ENCODE measurements at regions not wholly inside any gene's neighbourhood (a gene's known extent, or its start where the extent isn't known, plus 50 kb on each side); places are given as distances from the start of the nearest gene placed in this dataset.

GRCh38 chr6:98215531-98215930 lies 618.8 kb upstream of the POU3F2 start:
- Histone ChIP-seq H3K36me3 (ENCODE audit: control insufficient read depth, low read length) (no peaks in the 10 kb centered on the region), H3K27ac (ENCODE audit: low read depth, low read length) (no peak overlapping the region), H3K4me3 (ENCODE audit: low read length) (no peak overlapping the region), H4K20me1 (ENCODE audit: control insufficient read depth, insufficient read depth, low read depth, low read length) (no peaks in the 10 kb centered on the region), H3K4me2 (ENCODE audit: low read length) (no peak overlapping the region), H3F3A (ENCODE audit: control insufficient read depth, insufficient read depth) (no peaks in the 10 kb centered on the region), H3K9me3 (ENCODE audit: control insufficient read depth, insufficient read depth, low read length) (no peaks in the 10 kb centered on the region), H3K4me1 (ENCODE audit: control insufficient read depth, low read length) (no peaks in the 10 kb centered on the region), H3K9me2 (replicated peaks; ENCODE audit: control insufficient read depth, low read length) (no peaks in the 10 kb centered on the region), H3K79me2 (ENCODE audit: control insufficient read depth, low read length) (no peaks in the 10 kb centered on the region), H3K27me3 (ENCODE audit: control insufficient read depth, low read length) (no peaks in the 10 kb centered on the region)
- TF ChIP-seq, protein P1, sequence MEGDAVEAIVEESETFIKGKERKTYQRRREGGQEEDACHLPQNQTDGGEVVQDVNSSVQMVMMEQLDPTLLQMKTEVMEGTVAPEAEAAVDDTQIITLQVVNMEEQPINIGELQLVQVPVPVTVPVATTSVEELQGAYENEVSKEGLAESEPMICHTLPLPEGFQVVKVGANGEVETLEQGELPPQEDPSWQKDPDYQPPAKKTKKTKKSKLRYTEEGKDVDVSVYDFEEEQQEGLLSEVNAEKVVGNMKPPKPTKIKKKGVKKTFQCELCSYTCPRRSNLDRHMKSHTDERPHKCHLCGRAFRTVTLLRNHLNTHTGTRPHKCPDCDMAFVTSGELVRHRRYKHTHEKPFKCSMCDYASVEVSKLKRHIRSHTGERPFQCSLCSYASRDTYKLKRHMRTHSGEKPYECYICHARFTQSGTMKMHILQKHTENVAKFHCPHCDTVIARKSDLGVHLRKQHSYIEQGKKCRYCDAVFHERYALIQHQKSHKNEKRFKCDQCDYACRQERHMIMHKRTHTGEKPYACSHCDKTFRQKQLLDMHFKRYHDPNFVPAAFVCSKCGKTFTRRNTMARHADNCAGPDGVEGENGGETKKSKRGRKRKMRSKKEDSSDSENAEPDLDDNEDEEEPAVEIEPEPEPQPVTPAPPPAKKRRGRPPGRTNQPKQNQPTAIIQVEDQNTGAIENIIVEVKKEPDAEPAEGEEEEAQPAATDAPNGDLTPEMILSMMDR (IDR thresholded peaks at IDR 0.05; ENCODE audit: low read depth, low read length, poor library complexity, severe bottlenecking), result no peak
- TF ChIP-seq EZH2phosphoT487 (IDR thresholded peaks at IDR 0.05; ENCODE audit: borderline replicate concordance, low read length), result no peak

DNA sequence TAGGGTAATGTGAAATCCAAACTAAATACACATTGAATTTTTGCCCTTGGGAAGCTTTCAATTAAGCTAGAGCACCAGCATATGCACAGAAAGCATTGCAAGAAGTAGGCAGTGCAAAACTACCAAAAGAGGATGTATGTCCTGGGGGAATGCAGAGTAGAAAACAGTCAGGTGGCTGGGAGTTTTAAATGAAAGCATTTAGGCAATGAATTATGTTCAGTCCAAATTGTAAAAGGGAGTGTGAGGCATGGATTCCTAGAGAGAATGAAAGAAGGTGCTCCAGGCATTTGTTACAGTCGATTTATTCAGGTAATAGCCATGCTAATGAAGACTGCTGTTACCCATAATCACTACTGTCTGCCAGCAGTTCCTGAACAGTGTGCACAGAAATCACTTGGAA lies 604.1 kb upstream of the POU3F2 start:
- Histone ChIP-seq H3K4me3 (ENCODE audit: low read length) (no peak overlapping the region), H3F3A (ENCODE audit: control insufficient read depth, insufficient read depth) (no peaks in the 10 kb centered on the region), H3K9me2 (replicated peaks; ENCODE audit: control insufficient read depth, low read length) (no peaks in the 10 kb centered on the region), H3K4me2 (ENCODE audit: low read length) (no peak overlapping the region), H3K36me3 (ENCODE audit: control insufficient read depth, low read length) (no peaks in the 10 kb centered on the region), H3K27ac (ENCODE audit: low read depth, low read length) (no peak overlapping the region), H3K79me2 (ENCODE audit: control insufficient read depth, low read length) (no peaks in the 10 kb centered on the region), H4K20me1 (ENCODE audit: control insufficient read depth, insufficient read depth, low read depth, low read length) (no peaks in the 10 kb centered on the region), H3K27me3 (ENCODE audit: control insufficient read depth, low read length) (no peaks in the 10 kb centered on the region), H3K4me1 (ENCODE audit: control insufficient read depth, low read length) (no peaks in the 10 kb centered on the region), H3K9me3 (ENCODE audit: control insufficient read depth, insufficient read depth, low read length) (no peaks in the 10 kb centered on the region)
- TF ChIP-seq, protein P1 (IDR thresholded peaks at IDR 0.05; ENCODE audit: low read depth, low read length, poor library complexity, severe bottlenecking), result no peak
- TF ChIP-seq EZH2phosphoT487 (IDR thresholded peaks at IDR 0.05; ENCODE audit: borderline replicate concordance, low read length), result no peak

- TF ChIP-seq, protein P1 (IDR thresholded peaks at IDR 0.05; ENCODE audit: low read depth, low read length, poor library complexity, severe bottlenecking), result no peak
- no peak for TF ChIP-seq EZH2phosphoT487 (IDR thresholded peaks at IDR 0.05; ENCODE audit: borderline replicate concordance, low read length)
- Histone ChIP-seq H3K4me3 (ENCODE audit: low read length) (no peak overlapping the region), H3K9me3 (ENCODE audit: control insufficient read depth, insufficient read depth, low read length) (no peaks in the 10 kb centered on the region), H3F3A (ENCODE audit: control insufficient read depth, insufficient read depth) (no peaks in the 10 kb centered on the region), H3K36me3 (ENCODE audit: control insufficient read depth, low read length) (no peaks in the 10 kb centered on the region), H3K27me3 (ENCODE audit: control insufficient read depth, low read length) (no peaks in the 10 kb centered on the region), H3K4me2 (ENCODE audit: low read length) (no peak overlapping the region), H3K27ac (ENCODE audit: low read depth, low read length) (no peak overlapping the region), H3K9me2 (replicated peaks; ENCODE audit: control insufficient read depth, low read length) (no peaks in the 10 kb centered on the region), H4K20me1 (ENCODE audit: control insufficient read depth, insufficient read depth, low read depth, low read length) (no peaks in the 10 kb centered on the region), H3K79me2 (ENCODE audit: control insufficient read depth, low read length) (no peaks in the 10 kb centered on the region), H3K4me1 (ENCODE audit: control insufficient read depth, low read length) (no peaks in the 10 kb centered on the region)
Measured at GRCh38 chr6:98239057-98239456, 595.3 kb upstream of the POU3F2 start.

- Histone ChIP-seq H3K36me3 (ENCODE audit: control insufficient read depth, low read length) (no peaks in the 10 kb centered on the region), H3K79me2 (ENCODE audit: control insufficient read depth, low read length) (no peaks in the 10 kb centered on the region), H3K27me3 (ENCODE audit: control insufficient read depth, low read length) (no peaks in the 10 kb centered on the region), H3K27ac (ENCODE audit: low read depth, low read length) (no peak overlapping the region), H3K4me3 (ENCODE audit: low read length) (no peak overlapping the region), H3K4me1 (ENCODE audit: control insufficient read depth, low read length) (no peaks in the 10 kb centered on the region), H3K9me3 (ENCODE audit: control insufficient read depth, insufficient read depth, low read length) (no peaks in the 10 kb centered on the region), H3K4me2 (ENCODE audit: low read length) (no peak overlapping the region), H4K20me1 (ENCODE audit: control insufficient read depth, insufficient read depth, low read depth, low read length) (no peaks in the 10 kb centered on the region), H3F3A (ENCODE audit: control insufficient read depth, insufficient read depth) (no peaks in the 10 kb centered on the region), H3K9me2 (replicated peaks; ENCODE audit: control insufficient read depth, low read length) (no peaks in the 10 kb centered on the region)
- TF ChIP-seq, protein P1 (IDR thresholded peaks at IDR 0.05; ENCODE audit: low read depth, low read length, poor library complexity, severe bottlenecking), result no peak
- no peak for TF ChIP-seq EZH2phosphoT487 (IDR thresholded peaks at IDR 0.05; ENCODE audit: borderline replicate concordance, low read length)
Measured at GRCh38 chr6:98241630-98242029, 592.7 kb upstream of the POU3F2 start.
